ENCODE measurements at regions not wholly inside any gene's neighbourhood (a gene's known extent, or its start where the extent isn't known, plus 50 kb on each side); places are given as distances from the start of the nearest gene placed in this dataset.

- Histone ChIP-seq H3K27me3 (no peaks in the 10 kb centered on the region), H3K9me3 (no peaks in the 10 kb centered on the region), H3K4me3 (no peak overlapping the region), H3K27ac (no peak overlapping the region), H3K36me3 (no peaks in the 10 kb centered on the region), H3K4me1 (peaks cover 0 to 2% of the 10 kb centered on the region in 2 donors)
- no peak for DNase-seq
- no peak for TF ChIP-seq CTCF (IDR thresholded peaks at IDR 0.05)
- peak; percentile 12 for ATAC-seq
- intact Hi-C loops (cut with DNase I) = no loop called here
These were observed 245.0 kb upstream of the NT5C1B start for GRCh38 chr2:18834341-18834740.

GRCh38 chr2:18833941-18834340, 244.6 kb upstream of the NT5C1B start:
- H3K27ac ChIP-seq = no peak overlapping the region

GRCh38 chr2:18831916-18832510, 242.6 kb upstream of the NT5C1B start:
- TF ChIP-seq CTCF (IDR thresholded peaks at IDR 0.05) = no peak
- H3K36me3 ChIP-seq = no peaks in the 10 kb centered on the region
- no peaks in the 10 kb centered on the region for H3K27me3 ChIP-seq
- DNase-seq (no peak), ATAC-seq (peak; percentile 22)
- intact Hi-C loops (cut with DNase I) = no loop called here
- peaks cover 0 to 4% of the 10 kb centered on the region in 2 donors for H3K4me1 ChIP-seq
- H3K27ac ChIP-seq = no peak overlapping the region
- H3K4me3 ChIP-seq = no peak overlapping the region
- no peaks in the 10 kb centered on the region for H3K9me3 ChIP-seq

More at GRCh38 chr2:18833941-18834340, 244.6 kb upstream of the NT5C1B start:
- Histone ChIP-seq H3K27me3 (no peaks in the 10 kb centered on the region), H3K36me3 (no peaks in the 10 kb centered on the region), H3K4me1 (peaks cover 0 to 4% of the 10 kb centered on the region in 2 donors), H3K4me3 (no peak overlapping the region), H3K9me3 (no peaks in the 10 kb centered on the region)
- intact Hi-C loops (cut with DNase I) = no loop called here
- no peak for DNase-seq
- TF ChIP-seq CTCF (IDR thresholded peaks at IDR 0.05) = no peak
- no peak for ATAC-seq

- Histone ChIP-seq H3K4me3 (no peak overlapping the region), H3K4me1 (peaks cover 0 to 4% of the 10 kb centered on the region in 2 donors), H3K27ac (no peak overlapping the region), H3K27me3 (no peaks in the 10 kb centered on the region), H3K9me3 (no peaks in the 10 kb centered on the region), H3K36me3 (no peaks in the 10 kb centered on the region)
- no peak for TF ChIP-seq CTCF (IDR thresholded peaks at IDR 0.05)
- DNase-seq (no peak), ATAC-seq (peak; percentile 50)
- intact Hi-C loops (cut with DNase I) = no loop called here
These were observed 241.6 kb upstream of the NT5C1B start for GRCh38 chr2:18830962-18831361.

GRCh38 chr2:18829976-18830375, 240.6 kb upstream of the NT5C1B start:
- no peak for TF ChIP-seq CTCF (IDR thresholded peaks at IDR 0.05)
- intact Hi-C loops (cut with DNase I) = no loop called here
- H3K9me3 ChIP-seq = no peaks in the 10 kb centered on the region
- DNase-seq (no peak), ATAC-seq (no peak)
- no peak overlapping the region for H3K27ac ChIP-seq
- H3K4me1 ChIP-seq = peaks cover 0 to 4% of the 10 kb centered on the region in 2 donors
- H3K27me3 ChIP-seq = no peaks in the 10 kb centered on the region
- no peaks in the 10 kb centered on the region for H3K36me3 ChIP-seq
- no peak overlapping the region for H3K4me3 ChIP-seq
